ENCODE measurements at regions not wholly inside any gene's neighbourhood (a gene's known extent, or its start where the extent isn't known, plus 50 kb on each side); places are given as distances from the start of the nearest gene placed in this dataset.

- no peak for TF ChIP-seq REST (IDR thresholded peaks at IDR 0.05; ENCODE audit: low read depth)
- no peak for TF ChIP-seq CTCF (IDR thresholded peaks at IDR 0.05 in 2 of 3, conservative IDR thresholded peaks at IDR 0.05 in 1 of 3; ENCODE audit: borderline replicate concordance in 1 of 3, insufficient read depth in 1 of 3, low read depth in 2 of 3, low read length in 2 of 3)
- no peak for TF ChIP-seq ZNF274 (IDR thresholded peaks at IDR 0.05; ENCODE audit: low read depth, low read length)
- no peak for TF ChIP-seq SP1 (IDR thresholded peaks at IDR 0.05; ENCODE audit: low read depth)
Observed at GRCh38 chr1:182268669-182269068, 122.9 kb downstream of the GLUL start (continued).

- BruUV-seq (replicated peaks) = no TSS peak
- ChIA-PET RAD21 (ENCODE audit: low non-redundant PET in 1 of 2, low total read pairs in 2 of 2, uncharacterized antibody in 2 of 2, unreplicated experiment in 2 of 2) (interaction anchor here in 1 of 2 experiments (0.6 kb wide), 1 partner anchor 15 kb away, joined by 6 read pairs; no protein-coding TSS in a partner anchor), POLR2A (no interaction called here), CTCF (no interaction called here)
- TF ChIP-seq YY1 (IDR thresholded peaks at IDR 0.05; ENCODE audit: extremely low read depth, insufficient replicate concordance, low read depth, low read length) (no peak), CEBPB (IDR thresholded peaks at IDR 0.05; ENCODE audit: low read depth) (no peak)
- no peak for ATAC-seq
- no peak overlapping the region for H3K4me3 ChIP-seq (replicated peaks in 1 of 2; ENCODE audit: low read depth in 1 of 2, low read length in 2 of 2)
- intact Hi-C loops (cut with micrococcal nuclease) = no loop called here
- H2AFZ ChIP-seq (ENCODE audit: low read depth, low read length, poor library complexity, severe bottlenecking) = no peak overlapping the region
- no peak overlapping the region for H3K9ac ChIP-seq (ENCODE audit: low read length)
- no peak overlapping the region for H3K27ac ChIP-seq (ENCODE audit: low read depth, low read length)
- H3K4me1 ChIP-seq (ENCODE audit: control insufficient read depth in 1 of 2, insufficient read depth in 2 of 2, low read length in 2 of 2) = no peaks in the 10 kb centered on the region
- H3K9me3 ChIP-seq (ENCODE audit: control insufficient read depth in 1 of 2, insufficient read depth in 1 of 2, low read depth in 1 of 2, low read length in 2 of 2) = no peaks in the 10 kb centered on the region
- H3K79me2 ChIP-seq (ENCODE audit: insufficient read depth, low read length) = no peaks in the 10 kb centered on the region
- H4K20me1 ChIP-seq (ENCODE audit: insufficient read depth) = no peaks in the 10 kb centered on the region
- H3K27me3 ChIP-seq (ENCODE audit: insufficient read depth, low read length) = no peaks in the 10 kb centered on the region
- no peak overlapping the region for H3K4me2 ChIP-seq (ENCODE audit: low read length)
- H3K36me3 ChIP-seq (ENCODE audit: control insufficient read depth in 1 of 2, insufficient read depth in 2 of 2, low read length in 2 of 2) = no peaks in the 10 kb centered on the region
- no peak for DNase-seq (ENCODE audit: low read depth, low spot score)
- H3K9me2 ChIP-seq (ENCODE audit: insufficient read depth) = no peaks in the 10 kb centered on the region
Observed at GRCh38 chr1:182264185-182264584, 127.4 kb downstream of the GLUL start.

Measured in HCT116 (cell line).